DMS53 treated with DMSO at 0.1 percent for 48 hours (cell line): ENCODE measurements at regions not wholly inside any gene's neighbourhood (a gene's known extent, or its start where the extent isn't known, plus 50 kb on each side); places are given as distances from the start of the nearest gene placed in this dataset.

ENCODE experiments used
- DNase-seq: peaks from one replicate; lab custom pipeline; 2025; ENCODE audit not compliant: unreplicated experiment; lab: John Stamatoyannopoulos, UW

DNA sequence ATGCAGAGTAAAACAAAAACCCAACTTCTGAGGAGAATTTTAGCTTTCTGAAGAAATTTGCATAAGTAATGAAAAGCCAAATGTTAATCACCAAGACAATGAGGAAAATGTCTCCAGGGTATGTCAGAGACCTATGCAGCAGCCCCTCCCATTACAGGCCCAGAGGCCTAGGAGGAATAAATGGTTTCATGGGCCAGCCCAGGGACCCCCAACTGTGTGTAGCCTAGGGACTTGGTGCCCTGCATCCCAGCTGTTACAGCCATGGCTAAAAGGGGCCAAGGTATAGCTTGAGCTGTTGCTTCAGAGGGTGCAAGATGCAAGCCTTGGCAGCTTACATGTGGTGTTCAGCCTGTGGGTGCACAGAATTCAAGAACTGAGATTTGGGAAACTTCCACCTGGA, 1256.9 kb upstream of the PIK3C3 start:
- DNase-seq = no peak

DNA sequence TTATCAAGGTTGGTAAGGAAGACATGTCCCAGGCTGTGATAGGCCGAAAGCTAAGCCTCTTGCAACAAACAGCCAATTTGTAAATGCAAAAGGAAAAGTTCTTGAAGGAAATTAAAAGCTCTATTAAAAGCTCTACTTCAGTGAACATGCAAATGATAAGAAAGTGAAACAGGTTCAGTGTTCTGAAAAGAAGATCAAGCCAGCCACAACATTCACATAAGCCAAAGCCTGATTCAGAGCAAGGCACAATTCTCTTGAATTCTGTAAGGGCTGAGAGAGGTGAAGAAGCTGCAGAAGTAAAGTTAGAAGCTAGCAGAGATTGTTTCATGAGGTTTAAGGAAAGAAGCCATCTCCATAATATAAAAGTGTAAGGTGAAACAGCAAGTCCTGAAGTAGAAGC, 1259.5 kb upstream of the PIK3C3 start:
- DNase-seq = no peak

DNA sequence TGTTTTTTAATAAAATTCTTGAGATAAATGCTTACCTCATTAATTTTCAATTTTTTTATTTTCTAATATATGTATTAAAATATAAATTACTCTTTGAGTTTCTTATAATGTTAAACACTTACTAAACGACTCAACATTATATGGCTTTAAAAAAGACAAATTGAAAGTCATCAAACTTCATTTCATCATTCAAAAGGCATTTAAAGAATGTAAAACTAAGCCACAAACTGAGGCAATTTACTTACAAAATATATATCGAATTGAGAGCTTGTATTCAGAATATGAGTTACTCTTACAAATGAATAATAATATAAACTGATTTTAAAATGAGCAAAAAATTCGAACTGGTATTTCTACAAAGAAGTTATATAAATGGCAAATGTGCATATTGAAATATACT, 1262.2 kb upstream of the PIK3C3 start:
- DNase-seq = no peak

DNA sequence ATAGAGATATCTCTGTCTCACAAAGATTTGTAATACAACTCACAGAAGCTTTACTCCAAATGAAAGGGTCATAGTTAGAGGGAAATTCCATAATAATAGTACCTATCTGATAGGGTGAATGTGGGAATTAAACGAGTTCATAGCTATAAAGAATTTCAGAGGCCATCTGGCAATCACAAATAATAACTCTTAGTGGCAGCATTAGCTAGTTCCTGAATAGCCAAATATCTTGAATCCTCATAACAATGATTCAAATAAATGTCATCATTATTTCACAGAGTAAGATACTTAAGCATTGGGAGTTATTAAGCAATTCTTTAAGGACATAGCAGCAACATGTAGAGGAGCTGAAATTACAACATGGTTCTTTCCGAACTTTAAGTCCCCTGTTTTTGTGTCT, 1265.0 kb upstream of the PIK3C3 start:
- DNase-seq = no peak

DNA sequence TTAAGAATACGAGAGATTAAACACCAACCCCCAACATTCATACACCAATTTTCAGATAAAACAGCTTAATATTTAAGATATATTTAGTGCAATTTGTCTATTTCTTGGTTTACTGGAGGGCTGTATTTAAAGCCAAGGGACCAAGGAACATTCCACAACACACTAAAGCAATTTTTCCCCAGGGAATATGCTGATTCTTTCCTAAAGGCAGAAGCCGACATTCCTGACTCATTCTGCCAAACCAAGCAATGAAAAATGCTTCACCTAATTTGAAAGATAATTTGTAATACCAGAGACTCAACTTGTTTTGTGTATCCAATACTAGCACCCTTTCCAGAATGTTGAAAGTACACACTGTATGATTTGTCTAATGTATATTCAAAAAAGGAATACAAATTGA, 1267.6 kb upstream of the PIK3C3 start:
- no peak for DNase-seq

DNA sequence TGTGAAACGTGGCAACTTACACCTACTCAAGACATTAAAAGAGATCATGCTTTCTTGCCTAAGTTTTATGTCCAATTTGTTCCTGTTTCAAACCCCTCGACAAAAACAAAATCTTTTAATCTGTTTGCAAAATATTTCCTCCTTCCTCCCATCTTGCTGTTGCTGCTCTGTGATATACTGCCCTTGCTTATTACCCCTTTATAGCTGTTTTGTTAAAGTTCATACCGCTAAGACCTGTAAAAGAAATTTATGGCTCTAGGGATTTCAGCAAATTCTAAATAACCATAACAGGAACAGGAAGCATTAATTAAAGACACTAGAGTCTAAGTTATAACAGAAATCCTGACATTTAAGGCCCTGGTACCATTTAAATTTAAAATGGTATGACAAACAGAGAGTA, 1268.2 kb upstream of the PIK3C3 start:
- DNase-seq = no peak

DNA sequence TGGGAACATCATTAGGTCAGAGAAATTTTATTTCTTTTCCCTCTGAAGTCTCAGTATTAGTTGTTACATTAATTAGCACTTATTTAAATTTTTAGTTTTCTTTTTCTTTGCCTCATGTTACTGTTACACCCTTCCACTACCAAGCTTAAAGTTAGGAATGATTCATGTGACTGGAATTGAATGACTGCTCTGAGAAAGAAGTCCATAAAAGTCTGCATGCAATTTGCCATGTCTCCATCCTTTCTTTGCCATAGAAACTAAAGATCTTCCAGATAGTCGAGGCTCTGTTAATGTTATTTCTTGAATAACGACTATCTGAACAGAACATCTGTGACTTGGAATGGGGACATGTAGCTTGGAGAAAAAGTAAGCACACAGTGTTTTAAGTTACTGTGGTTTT, 1269.8 kb upstream of the PIK3C3 start:
- no peak for DNase-seq

DNA sequence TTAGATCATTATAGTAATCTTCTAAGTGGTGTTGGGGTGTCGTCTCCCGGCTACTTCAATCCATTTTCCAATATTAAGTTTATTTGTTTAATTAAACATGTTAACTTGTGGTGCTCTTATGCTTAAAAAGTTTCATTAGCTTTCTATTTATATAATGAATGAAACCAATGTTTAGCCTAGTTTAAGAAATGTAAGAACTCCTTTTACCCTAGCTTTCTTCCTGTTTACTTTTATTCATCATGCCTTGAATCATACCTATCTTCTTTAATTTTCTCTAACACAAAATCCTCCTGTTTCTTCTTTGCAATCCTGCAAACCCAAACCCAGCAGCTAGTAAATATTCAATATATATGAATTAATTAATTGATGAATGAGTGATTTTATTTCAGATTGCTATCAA, 1276.7 kb upstream of the PIK3C3 start:
- no peak for DNase-seq

DNA sequence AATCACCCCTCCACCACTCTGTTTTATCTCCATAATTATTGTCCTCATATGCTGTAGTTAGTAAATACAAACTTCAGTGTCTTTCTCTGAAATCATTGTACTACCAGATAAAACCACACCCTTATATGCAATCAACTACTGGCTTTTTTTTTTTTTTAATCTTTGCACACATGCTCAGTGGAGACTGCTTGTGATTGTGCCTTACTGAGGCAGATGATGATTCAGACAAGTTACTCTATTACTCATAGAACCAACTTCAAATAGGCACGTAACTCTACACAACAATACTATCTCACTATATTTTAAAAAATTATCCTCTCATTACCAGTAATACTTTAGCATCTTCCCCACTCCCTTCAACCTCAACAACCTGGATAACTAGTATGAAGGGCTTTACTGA, 1278.4 kb upstream of the PIK3C3 start:
- DNase-seq = no peak

DNA sequence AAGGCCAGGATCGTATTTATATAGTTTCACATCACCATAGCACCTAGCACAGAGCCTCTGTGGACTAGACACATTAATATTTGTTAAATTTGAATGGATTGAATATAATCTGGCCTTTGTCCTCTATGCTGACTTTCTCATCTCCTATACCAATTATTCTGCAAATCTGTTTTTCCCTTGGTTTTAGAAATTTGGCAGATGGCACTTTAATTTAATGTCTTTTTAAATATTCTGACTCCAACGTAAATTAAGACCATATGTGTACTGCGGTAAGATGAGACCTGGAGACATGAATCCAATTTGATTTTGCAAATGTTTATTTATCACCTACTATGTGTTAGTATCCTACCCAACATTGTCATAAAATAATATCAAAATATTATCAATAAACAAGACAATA, 1281.9 kb upstream of the PIK3C3 start:
- no peak for DNase-seq

DNA sequence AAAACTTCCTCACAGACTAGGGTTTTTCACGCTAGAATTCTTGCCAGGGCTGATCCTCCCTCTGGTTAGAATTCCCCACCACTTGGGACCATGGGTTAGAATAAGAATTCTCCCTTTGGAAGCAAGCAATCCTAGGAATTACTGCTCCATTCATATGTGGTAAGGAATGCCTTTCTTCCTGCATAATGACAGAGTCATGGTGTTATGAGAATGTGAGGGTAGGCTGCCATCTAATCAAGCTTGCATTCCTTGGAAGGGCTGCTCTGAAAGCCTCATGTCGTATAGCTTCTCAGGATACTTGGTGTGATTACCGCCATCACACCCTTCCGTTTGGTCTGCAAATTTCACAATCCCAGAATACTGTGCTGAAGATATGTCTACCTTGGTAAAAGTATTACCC, 1282.4 kb upstream of the PIK3C3 start:
- no peak for DNase-seq

DNA sequence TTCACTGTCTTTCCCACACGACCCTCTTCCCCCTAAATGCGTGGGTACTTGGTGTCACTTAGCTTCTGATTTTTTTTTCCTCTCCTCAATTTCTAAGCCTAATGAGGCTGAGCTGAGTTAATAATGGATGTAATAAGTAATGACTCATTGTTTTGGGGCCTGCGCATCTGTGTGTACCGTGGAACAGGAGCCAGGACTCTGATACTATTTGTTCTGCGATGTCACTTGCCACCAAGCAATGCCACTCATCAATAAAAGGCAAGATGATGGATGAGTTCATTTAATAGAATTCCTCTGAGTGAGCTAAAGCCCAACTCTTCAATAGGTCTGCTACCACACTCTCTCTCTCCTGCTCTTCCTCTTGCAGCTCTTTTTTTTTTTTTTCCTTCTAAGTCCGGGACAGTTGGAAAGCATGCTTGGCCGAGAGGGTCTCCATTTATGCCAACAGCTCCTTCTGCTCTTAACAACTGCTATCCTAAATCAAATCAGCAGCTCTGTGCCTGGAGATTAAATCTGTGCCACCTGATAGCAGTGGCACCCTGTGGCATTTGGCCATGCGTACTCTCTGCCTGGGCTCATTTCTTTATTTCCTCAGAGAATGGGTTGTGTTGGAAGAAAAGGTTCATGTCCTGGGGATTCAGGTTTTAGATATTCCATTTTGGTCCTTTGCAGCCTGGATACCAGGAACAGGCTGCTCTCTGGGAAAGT, 1284.2 kb upstream of the PIK3C3 start:
- DNase-seq = no peak

DNA sequence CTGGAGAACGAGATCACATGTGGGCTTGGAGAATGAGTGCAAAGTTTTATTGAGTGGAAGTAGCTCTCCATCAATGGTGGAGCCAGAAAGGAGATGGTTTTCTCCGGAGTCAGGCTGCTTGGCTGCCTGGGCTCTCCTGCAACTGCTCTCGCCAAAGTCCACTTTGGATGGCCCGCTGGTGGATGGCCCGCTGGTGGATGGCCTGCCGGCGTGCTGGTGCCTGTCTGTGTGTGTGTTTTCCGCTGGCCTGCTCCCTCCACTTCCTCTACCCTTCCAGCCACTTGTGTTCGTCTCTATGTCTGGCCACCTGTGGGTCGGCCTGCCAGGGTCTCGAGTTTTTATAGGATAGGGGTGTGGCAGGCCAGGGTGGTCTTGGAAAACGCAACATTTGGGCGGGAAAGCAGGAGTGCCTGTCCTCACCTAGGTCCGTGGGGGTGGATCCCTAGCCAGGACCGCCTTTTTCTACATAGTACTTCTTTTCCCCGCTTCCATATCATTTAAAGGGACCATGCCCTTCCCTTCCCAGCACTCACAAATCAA, 1292.1 kb upstream of the PIK3C3 start:
- DNase-seq = no peak

DNA sequence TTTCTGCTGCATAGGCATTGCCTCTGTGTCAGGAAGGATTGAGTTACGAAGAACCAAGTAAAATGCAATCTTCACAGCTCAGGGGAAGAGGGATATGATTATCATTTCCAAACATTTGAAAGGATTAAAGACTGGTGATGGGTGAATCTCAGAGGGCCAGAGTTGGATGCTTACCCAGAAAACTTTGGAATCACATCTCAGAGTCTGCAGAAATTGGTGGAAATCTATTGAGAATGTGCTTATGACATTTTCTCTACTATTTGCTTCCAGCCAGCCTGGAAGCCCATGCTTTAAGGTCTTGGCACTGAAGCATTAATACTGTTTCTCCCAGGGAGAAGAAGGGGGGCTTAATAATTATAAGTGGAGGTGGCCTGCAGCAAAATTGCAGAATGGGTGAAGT, 1301.4 kb upstream of the PIK3C3 start:
- no peak for DNase-seq

DNA sequence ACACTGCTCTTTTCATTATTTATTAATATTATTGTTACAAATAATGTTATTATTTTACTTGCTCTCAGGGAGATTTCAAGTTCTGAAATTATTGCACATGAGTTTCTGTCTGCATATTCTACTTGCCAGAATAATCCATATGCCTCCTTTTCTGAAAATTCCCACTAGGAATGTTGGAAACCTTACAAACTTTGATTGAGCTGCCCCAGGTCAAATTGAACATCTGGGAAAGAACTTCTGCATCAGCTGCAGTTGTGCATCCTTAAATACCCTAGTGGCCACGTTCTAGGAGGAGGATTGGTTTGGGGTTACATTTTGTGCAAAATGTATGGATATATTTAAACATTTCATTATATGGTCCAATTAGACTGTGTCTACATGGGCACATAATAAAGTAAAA, 1302.7 kb upstream of the PIK3C3 start:
- DNase-seq = no peak

DNA sequence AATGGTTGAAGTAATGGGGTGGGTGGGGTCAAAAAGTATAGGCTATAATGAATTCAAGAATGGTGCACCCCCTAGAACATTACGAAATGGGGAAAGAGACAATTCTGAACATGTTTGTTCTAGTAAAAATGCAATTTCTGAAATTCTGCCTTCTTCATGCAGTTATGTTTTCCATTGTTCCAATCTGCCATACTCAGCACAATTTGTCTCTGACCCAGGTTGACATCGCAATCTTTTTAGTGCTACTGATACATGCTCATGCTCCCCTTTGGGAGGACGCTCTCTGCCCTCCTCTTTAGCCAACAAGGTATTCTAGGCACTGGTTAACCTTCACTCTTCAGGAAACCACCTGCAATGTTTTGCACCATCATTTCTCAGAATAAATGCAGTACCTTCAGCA, 1303.9 kb upstream of the PIK3C3 start:
- DNase-seq = no peak

DNA sequence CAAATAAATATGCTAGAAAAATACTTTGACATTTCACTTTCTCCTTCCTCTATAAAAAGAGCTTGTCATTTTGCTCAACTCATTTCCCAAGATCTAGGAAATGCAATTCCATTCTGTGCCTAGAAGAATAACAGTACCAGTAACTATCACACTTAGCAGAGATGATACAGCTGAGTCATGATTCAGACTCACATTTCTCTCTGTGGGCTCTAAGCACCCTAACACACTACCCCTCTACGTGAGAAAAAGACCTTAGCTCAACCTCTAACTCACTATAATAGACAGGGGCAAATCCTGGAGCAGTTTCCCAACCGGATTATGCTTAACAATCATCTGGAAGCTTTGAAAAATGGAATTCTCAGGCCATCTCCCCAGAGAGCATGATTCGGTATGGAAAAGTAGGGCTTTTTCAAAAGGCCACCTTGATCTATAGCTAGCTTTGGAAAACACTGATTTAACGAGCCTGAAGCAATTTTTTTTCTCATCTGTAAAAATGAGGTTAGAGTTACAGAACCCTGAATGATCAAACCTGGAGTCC, 1312.3 kb upstream of the PIK3C3 start:
- DNase-seq = no peak

DNA sequence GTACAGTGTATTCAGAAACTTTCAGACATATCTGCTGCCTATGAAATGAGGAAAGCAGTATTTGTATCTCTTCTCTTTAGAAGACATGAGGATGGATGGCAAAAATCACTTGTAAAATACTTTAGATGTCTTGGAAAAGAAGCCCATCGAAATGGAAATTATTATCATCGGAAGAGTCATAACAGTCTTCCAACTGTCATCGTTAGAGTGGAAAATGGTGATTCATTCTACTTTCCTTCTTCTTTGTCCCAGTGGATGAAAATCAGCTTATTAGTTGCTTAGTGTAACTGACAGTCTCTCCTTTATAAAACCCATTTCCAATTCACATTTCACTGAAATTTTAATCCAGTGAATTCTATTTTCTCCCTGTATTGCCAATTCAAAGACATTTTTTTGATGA, 1323.7 kb upstream of the PIK3C3 start:
- no peak for DNase-seq

DNA sequence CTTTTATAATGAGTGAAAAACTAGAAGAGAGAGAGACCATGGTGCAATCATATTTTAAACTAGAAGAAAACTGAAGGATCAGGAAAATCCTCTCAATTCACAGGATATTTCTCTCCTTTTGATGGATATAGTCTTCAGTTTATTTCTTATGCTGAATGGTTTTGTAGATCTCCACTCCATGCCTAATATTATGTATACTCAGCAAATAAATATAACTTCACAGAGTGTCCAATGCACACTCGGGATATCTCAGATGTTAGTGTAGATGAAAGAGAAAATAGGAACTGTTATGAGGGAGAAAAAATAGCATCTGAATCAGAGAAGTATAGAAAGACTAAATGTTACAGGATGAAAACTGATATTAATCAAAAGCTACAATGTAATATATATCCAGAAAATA, 1324.5 kb upstream of the PIK3C3 start:
- DNase-seq = no peak

DNA sequence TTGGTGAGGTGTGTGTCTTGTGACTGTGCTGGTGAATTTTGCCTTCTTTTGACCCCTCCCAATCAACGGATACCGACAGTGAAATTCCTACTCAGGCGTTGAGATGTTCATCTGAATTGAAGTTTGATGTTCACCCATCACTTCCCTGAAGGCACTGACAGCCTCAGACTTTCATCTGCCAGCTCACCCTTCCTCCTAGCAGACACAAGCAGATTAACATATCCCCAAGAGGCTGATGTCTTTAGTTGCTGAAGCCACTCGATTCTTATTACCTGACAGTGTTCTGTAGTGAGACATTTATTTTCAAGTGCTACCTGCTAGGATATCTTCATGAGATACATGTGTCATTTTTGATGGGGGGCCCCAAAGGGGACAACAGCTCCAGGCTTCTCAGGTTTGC, 1330.1 kb upstream of the PIK3C3 start:
- DNase-seq = no peak

DNA sequence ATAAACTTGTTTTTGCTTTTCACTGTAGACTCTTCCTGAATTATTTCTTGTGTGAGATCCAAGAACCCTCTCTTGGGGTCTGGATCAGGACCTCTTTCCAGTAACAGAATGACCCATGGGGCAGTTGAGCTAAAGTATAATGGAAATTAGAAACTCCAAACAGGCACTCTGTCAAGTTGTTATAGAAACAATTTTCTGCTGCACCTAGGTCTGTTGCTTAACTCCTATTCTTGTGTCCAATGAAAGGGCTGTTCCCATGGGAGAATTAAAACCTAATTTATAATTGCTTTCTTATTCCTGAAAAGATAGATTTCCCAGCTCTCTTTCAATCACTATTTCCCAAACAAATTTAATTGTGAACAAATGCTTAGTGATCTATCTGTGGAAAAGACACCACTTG, 1341.3 kb upstream of the PIK3C3 start:
- no peak for DNase-seq

DNA sequence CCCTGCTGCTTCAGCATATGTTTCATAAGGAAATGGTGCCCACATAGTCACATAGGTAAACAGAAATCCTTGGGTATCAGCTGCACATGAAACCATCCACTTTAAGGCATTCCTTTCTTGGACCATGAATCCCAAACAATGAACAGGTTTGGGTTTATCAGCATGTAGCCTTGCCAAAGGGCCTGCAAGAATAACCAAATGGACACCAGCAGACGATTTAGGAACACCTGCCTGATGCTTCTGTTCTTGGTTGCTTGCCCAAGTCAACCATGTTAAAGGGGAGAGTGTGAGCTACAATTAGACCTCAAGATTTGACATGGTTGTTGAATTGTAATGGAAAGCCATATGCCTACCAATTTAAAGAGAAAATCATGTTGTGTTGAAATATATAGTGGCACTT, 1342.7 kb upstream of the PIK3C3 start:
- no peak for DNase-seq

DNA sequence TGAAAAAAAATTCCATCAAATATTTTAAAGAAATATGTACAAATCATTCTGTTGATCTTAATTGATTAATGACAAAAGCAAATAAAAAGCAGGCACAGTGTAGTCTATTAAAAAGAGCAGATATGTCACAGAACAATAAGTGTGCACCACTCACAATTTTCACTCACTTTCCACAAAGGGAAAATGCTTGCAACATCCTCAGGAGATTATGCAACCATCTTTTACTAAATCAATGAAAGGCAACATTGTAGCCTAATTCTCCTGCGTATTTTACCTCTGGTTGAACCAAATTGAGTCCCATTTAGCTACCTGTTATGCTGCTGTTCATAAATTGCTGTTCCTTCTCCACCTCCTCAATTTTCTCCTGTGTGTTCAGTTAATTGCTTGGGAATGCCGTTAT, 1346.8 kb upstream of the PIK3C3 start:
- DNase-seq = no peak
